Stimulated activated naive CD4-positive, alpha-beta T cell treated with Interleukin-2 at 50 U/mL for 16 hours (primary cell): ENCODE measurements at regions not wholly inside any gene's neighbourhood (a gene's known extent, or its start where the extent isn't known, plus 50 kb on each side); places are given as distances from the start of the nearest gene placed in this dataset.
A peak's percentile ranks its signal among the peaks of the same experiment; 100 is the strongest.

Experiments
- DNase-seq: peaks from one replicate; lab custom pipeline; 2025; lab: John Stamatoyannopoulos, UW

DNA sequence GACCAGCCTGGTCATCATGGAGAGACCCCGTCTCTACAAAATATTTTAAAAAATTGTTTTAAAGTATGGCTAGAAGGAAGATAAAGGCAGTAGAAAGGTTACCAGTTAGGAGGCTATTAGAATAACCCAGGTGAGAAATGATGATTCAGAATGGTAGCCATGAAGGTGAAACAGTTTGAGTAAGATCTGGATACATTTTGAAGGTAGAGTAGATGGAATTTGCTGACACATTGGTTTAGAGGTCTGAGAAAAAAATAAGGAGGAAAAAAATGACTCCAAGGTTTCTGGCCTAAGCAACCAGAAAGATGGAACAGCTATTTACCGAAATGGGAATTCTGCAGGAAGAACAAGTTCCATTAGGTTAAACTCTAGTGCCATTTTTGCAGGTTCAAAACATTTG lies 167.9 kb upstream of the TAB2 start:
- DNase-seq = no peak

DNA sequence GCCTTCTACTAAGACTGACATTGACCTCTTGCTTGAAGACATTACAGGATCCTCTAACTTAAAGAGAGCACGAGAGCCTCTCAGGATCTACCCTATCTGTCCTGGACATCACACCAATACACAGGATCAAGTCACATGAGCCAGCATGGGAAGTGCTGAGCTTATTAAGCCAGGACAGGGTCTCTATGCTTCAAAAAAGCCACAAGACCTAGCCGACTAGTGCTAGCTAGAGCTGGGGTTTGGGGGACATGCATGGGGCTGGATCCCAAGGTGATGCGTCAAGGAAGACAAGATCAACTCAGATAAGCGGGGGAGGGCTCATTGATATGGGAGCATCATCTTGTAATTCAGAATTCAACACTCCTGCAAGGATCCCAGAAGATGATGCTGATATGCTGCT lies 167.2 kb upstream of the TAB2 start:
- DNase-seq = no peak

DNA sequence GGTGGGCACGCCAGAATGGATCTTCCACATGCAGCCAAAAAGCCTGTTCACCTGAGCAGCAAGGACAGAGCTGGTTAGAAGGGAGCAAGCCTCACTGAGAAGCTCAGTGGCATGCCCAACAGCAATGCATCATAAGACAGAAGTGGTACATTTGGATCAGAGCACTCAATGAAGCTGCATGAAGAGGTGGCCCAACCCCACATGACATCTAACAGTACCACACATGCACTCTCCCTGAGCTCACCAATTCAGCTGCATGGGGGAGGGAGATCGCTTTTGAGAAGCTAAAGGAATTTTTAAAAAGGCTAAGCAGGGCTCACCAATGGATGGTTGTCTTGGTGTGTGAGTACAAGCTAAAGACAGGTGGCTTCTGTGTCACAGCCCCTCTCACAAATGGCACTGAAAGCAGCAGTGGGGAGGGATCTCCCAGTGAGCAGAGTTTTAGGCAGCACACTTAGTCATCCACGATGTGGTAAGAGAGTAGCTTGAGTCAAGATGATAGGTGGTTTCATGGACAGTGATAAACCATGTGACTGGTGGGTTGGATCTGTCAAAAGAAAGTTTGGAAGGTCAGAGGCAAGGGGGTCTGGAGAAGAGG lies 166.6 kb upstream of the TAB2 start:
- DNase-seq = peak; percentile 45

DNA sequence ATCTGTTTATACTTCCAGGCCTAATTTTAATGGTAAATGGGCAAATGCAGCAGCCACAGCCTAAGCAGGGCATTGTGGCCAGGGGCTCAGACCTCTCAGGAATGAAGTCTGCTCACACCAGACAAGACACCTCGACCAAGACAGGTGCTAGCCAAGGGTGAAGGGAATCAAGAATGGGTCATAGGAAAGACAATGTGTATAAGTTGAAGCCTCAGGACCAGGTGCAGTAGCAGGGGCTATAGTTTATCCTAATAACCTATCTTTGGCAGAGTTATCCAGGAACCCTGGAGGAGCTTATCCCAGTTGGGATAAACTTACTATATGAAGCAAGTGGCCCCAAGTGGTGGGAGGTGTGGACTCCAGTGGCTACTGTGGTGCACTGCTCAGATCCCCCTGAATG lies 165.0 kb upstream of the TAB2 start:
- no peak for DNase-seq

DNA sequence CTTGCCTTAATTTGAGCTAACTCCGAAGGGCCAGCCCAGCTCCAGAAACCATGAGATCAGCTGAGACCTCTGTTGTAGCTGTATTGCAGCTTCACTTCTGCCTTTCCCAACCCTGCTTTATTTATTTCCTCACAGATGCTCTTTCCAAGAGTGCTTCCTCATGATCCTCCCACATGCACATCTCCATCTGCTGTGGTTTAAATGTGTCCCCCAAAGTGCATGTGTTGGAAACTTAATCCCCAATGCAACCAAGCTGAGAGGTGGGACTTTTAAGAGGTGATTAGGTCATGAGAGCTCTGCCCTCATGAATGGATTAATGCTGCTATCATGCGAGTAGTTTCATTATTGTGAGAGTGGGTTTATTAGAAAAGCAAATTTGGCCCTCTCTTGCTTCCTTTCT lies 164.4 kb upstream of the TAB2 start:
- DNase-seq = no peak

DNA sequence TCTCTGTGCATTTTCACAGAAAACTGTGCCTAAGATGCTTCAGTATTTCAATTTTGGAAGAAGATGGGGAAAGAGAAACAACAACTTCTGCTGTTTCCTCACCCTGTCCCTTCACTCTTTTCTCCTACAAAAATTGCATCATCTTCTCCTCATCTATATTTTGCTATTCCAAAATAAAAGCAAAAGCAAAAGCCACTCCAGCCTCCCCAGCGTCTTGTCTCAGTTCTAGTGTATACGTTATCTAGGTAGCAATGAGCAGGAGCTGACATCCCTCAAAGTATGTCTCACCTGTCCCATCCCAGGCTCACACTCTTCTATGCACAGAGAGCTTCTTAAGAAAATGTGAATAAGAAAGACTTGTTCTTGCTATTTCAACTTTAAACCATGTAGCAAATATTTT lies 163.8 kb upstream of the TAB2 start:
- DNase-seq = no peak

DNA sequence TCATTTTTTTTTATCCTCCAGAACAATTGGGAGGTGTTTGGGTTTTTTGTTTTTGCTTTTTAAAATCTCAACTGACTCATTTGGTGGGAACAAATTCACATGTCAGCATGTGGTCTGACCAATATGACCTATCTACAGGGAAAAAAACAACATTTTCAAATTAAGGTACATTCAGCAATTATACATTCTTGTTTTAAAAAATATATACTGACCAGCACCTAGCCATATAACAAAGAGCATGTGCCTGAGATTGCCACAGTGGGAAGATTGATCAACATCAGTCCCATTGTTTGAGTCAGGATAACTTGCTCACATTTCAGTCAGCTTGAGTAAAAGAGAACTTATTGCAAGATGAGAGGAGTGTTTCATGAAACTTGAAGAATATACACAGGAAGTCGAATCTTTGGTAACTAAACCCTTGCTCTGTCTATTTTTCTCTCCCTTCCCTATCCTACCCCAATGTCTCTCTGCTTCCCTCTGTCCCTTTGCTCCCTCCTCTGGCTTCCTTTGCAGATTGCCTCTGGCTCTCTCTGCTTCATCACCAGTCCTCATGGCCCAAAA lies 163.2 kb upstream of the TAB2 start:
- no peak for DNase-seq

DNA sequence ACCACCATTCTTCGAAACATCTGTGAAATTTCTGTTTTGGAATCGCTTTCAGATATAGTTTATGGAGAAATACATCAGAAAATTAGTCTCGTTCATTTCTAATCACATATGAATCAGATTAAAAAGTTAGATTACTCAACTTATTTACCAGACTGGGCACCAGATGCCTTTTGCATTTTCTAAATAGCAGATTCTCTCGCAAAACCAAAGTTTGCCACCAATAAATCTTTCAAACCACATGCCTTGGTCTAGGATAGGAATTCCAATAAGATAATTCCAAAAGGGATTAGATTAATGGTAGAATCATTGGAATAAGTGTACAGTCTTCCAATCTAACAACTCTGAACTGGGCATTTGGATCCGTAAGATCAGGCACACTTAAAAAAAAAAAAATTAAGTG lies 160.4 kb upstream of the TAB2 start:
- no peak for DNase-seq

DNA sequence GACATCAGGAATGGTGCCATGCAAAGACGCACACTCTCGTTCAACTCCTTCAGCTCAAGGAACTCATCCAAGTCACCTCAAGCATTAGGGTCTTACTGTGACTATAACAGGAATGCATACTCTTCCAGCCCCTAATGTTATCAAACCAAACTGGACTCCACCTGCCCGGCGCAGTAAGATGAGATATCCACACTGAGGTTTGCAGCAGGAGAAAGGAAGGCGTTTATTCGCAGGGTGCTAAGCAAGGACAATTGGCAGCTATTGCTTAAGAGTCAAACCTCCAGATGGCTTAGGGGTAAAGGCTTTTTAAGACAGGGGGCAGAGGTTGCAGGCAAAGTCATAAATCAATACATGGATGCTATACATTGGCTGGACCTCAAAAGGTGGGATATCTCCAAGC lies 159.4 kb upstream of the TAB2 start:
- no peak for DNase-seq

DNA sequence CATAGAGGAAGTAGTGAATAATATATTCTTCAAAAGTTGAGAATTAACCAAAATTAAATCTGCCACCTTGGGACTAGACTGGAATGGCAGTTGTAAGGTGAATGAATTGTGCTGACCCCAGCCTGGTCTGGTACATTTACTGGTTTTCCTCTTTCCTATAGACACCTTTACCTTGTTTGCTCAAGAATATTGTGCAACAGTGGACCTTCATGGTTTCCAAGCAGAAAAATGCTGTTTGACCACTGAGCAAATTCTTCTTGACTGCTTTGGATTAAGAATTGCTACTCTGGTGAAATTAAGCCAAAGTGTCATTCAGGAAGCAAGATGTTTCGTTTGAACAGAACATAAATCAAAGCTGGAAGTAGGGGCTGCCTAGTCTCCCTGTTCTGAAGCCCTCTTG lies 156.6 kb upstream of the TAB2 start:
- DNase-seq = no peak

DNA sequence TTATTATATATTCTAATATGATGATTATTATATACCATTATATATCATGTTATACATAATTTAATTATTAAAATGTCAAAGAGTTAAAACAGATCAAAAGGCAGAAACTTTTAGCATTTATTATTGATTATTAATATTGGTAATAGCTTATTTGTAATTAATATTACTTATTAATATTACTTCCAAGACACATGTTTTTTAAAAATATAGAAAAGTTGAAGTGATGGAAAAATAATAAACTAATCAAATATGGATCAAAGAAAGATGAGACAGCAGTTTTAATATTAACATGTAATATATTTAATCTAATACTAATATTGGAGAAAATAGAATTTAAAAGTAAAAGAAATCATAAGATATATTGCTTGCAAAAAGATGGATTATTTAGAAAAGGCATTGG lies 154.6 kb upstream of the TAB2 start:
- DNase-seq = no peak

DNA sequence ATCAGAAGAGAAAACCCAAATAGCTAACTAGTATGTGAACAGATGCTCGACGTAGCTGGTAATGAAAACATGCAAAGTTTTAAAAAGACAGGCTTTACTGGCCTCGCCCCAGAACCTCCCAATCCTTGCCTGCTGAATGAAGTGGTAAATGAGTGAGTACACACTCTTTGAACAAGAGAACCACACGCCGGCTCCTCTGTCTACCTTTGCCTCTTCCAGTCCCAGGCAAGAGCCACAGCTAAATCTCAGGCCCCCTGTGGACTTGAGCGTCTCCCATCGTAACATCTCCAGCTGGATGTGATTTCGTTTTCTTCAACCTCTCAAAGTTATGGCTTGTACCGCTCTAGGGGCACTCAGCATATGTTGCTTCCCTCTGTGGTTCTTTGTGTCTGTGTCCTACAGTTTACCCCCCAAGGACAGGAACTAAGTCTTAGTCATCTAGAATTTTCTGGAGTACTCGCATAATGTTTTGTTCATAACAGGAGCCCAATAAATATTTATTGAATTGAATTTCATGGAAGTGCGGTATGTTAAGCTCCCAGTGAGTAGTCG lies 153.2 kb upstream of the TAB2 start:
- DNase-seq = no peak

DNA sequence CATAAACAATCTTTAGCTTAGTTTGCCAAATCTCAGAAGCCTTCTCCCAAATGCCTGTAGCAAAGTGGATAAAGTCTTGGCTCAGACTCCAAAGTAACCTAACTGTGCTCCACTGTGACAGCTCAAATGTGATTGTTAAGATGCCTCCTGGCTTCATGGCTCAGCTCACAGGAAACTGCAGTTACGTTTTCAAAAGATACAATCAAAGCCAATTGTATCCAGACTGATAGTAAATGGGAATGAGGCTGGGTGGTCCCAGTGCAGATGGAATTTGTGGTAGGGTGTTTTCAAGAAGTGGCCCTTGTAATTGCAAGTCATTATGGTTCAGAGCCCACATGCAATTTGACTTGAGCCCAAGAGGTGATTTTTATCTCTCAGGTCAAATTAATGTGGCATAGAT lies 151.2 kb upstream of the TAB2 start:
- no peak for DNase-seq

DNA sequence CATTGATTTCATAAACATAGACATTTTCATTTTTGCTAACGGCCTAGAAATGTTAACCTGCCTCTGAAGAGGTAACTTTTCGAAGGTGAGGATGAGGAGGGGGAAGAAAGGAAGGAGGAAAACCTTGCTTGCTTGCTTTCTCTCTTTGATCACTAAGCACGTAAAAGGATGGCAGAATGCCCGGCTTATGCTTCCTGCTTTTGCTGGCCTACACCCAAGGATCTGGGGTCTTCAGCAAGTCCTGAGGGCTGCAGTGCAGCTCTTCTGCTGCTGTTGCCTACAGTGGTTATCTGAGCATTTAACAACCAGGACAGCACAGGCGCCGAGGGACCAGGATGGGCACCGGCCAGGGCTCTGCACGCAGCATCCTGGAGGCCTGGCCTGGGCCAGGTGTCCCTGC lies 150.8 kb upstream of the TAB2 start:
- DNase-seq = no peak

DNA sequence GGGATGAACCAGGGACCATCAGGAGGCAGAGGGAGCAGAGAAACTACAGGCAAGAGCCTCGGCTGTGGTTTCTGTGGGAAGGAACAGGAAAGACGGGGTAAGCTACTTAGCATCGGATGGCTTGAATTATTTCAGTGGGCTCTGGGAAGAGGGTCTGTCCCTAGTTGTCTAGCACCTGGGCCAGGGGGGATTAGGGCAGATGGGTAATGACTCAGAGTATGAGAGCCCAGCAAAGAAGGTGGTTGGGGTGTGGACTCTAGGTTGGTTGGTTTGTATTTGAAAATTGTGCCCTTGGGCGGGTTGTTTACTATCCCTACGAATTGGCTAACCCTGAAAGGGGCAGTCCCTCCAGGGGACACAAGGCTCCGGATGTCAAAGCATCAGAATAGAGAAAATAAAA lies 148.5 kb upstream of the TAB2 start:
- DNase-seq = no peak

DNA sequence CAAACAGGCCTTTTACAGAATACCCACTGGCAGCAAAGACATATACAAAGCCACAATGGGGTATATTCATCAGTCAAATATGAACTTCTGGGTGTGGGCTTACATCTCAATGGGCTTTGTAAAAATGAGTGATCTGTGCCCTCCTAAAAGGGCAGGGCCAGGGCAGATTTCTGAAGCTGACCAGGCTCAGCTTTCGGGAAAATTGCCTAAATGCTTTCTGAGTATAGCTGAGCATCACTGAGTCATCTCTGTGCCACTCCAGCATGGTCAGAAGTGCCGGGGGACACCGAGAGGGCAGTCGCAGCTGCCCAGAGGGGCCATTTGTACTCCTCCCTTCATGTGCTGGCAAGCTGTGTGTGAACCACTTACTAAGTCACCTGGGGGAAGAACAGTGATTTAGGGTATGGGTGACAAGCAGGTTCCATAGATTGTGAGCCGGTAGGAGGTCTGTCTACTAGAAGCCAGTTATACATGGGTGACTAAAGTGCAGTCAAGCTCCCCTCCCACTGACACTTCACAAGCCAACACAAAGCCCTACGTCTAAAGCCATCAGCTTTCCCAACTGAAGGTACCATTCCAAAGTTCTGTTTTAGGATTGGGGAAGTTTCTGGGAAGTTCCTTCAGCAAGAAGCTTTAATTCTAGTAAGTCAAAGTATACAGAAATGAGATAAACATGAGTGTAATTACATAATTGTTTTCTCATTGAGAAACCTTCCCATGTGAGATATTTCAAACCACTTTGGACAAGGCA lies 147.6 kb upstream of the TAB2 start:
- DNase-seq = no peak

DNA sequence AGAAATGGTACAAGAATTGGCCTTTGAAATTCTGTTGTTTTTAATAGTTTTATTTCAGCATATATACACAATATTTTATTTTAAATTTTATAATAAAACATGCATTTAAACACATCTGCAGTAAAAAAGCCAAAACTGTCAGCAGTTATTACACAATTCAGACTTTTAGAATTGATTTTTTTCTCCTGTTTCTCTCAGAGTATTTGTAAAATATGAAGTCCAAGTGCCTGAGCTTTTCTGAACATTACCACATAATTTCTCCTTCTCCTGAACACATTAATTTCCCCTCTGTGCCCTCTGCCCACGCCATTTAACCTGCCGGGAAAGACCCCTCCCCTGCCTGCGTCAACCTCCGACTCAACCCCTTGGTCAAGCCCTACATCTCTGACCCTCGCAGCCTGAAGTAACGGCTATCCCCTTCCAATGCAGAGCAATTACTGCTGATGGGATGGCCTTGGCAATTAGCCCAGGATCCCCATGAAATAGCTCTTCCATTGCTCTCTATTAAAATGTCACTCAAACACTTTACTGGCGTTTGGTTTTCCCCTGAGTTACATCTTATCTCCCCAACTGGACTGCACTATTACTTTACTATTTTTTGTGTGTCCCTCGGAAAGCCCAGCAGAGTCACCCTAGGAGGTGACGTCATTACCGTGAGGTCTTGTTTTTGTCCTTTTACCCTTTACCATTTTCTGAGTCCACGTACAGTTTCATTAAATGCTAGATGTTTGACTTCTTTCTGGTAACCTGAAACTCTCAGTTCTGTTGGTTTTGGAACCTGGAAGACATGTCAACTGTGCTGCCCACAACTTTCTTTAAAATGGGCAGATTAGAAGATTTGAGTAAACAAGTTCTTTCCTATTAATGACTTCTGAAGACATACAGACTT lies 146.7 kb upstream of the TAB2 start:
- DNase-seq = no peak

DNA sequence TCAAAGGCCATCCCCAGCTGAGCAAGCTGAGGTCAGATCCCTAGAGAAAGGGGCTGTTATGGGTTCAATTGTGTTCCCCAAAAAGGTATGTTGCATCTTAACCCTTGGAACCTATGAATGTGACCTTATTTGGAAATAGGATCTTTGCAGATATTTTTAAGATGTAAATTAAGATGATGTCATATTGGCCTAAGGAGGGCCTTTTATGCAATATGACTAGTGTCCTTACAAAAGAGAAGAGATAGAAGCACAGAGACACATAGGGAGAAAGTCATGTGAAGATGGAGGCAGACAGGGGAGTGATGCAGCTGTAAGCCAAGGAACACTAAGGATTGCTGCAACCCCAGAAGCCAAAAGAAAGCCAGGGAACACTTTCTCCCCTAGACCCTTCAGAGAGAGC lies 144.3 kb upstream of the TAB2 start:
- no peak for DNase-seq

DNA sequence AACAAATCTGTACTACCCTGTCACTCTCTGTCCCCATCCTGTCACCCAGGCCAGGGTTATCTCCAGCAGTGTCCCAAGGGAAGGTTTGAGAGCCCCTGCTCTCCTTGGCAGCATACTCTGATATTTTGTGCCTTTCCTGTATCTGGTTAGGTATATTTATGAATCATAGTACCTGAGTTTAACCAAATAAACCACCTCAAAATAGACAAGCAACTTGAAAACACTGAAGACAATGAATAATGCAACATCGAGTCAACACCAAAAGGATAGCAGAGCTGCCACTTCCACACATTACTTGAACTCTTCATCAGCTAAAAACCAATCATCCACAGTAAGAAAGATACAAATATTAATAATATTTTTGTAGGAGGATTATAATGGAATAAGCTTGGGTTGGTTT lies 142.6 kb upstream of the TAB2 start:
- DNase-seq = no peak

DNA sequence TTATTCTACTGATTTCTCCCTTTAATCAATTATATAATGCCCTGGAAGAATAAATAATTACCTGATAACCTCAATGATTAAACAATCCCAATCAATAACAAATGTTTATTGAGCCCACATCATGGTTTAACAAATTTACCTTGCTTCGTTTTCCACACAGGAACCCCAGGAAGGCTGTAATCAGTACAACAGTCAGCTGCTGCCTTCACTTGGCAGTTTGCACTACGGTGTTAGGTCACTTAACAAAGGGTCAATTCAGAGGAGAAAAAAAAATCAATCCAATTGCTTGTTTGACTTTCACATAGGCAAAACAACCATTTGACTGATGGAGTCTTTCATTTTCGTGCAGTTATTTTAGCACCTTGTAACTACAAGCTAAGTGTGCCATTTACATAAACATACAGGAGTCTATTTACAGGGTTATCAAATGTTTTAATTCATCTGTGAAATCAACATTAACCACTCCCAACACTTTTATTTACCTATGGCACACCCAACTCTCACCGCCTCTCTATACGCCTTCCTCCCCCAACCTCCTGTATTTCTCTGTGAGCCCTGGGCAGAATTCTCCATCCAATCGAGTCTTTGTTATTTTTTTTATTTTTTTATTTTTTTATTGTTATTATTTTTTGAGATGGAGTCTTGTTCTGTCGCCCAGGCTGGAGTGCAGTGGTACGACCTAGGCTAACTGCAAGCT lies 140.4 kb upstream of the TAB2 start:
- no peak for DNase-seq

DNA sequence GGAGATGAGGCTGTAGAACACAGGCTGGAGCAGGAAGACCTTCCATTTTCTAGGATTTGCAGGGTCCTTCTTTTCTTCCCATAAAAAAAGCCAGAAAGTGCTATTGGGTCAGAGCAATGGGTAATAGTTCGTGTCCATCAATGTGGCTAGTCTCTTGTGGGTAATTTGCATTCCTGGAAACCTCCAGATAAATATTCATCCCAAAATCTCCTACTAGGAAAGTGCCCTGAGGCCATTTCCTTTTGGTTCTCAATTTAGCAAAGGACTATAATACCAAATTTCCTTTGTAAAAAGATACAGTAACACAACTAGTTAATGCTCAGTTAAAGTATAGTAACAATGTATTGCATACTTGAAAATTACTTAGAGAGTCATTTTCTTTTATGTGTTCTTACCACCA lies 138.1 kb upstream of the TAB2 start:
- no peak for DNase-seq

DNA sequence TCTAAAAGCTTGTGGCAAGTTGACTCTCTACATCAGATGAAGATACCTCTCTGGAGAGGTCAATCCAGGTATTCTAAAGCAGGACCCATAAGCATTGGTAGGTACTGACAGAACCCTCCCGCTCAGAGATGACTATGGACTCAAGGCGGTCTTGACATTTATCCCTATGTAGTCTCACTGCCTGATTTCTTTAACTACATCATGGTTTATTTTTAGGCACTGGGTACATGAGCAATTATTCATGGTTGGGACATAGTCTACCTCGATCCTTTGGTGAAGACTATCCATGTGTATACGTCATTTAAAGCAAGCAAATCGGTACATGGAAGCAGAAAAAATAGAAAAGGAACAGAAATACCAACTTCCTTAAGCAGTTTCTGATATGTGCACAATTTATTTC lies 136.2 kb upstream of the TAB2 start:
- DNase-seq = no peak
